Body of pancreas (tissue), 4 donors: ENCODE measurements at regions not wholly inside any gene's neighbourhood (a gene's known extent, or its start where the extent isn't known, plus 50 kb on each side); places are given as distances from the start of the nearest gene placed in this dataset.

Experiments used
- CTCF ChIP-seq, 7 experiments: fragments of 450-650 bp in 4 of 7; fragments of 200-600 bp in 3 of 7; sonication (generic) in 3 of 7; IDR thresholded peaks; one replicate each; pipeline ENCODE4 v1.5.1; 2016 to 2019; ENCODE audit warnings: antibody characterized with exemption in 7 of 7
- POLR2A ChIP-seq, 3 donors: fragments of 450-650 bp; IDR thresholded peaks; one replicate each; pipeline ENCODE4 v1.6.1; 2016; ENCODE audit warnings: antibody characterized with exemption in 3 of 3, mild to moderate bottlenecking in 2 of 3

GRCh38 chr1:78303620-78304019, 187.2 kb upstream of the PTGFR start:
- no peak for TF ChIP-seq CTCF (IDR thresholded peaks at IDR 0.05)
- TF ChIP-seq POLR2A (IDR thresholded peaks at IDR 0.05) = no peak
